22Rv1 (cell line): ENCODE measurements at regions not wholly inside any gene's neighbourhood (a gene's known extent, or its start where the extent isn't known, plus 50 kb on each side); places are given as distances from the start of the nearest gene placed in this dataset.

ENCODE experiments used
- CTCF ChIP-seq: fragments of 450-650 bp; IDR thresholded peaks from 2 replicates; pipeline ENCODE4 v1.5.1; 2017; ENCODE audit warnings: mild to moderate bottlenecking
- ZFX ChIP-seq: fragments of 450-650 bp; IDR thresholded peaks from 2 replicates; pipeline ENCODE4 v1.6.1; 2017; ENCODE audit warnings: antibody characterized with exemption, borderline replicate concordance

DNA sequence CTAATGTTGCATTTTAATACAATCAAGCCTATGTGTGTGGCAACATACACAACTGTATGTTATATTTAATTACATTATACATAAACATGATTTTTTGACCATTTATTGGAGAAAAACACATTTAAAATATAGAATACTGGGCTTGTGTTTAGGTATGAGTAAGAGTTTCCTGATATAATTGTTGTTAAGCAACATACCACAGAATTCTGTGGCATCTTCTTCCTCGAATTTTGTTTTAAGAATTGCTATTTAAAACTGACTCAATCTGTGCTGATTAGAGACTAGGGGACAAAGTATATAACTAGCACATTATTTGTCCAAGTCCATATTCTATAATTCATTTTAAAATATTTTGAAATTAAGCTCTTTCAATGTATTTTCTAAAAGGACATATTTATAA is 376.8 kb upstream of the THBS1 start:
- no peak for TF ChIP-seq CTCF
- TF ChIP-seq ZFX: no peak
